ENCODE measurements at regions not wholly inside any gene's neighbourhood (a gene's known extent, or its start where the extent isn't known, plus 50 kb on each side); places are given as distances from the start of the nearest gene placed in this dataset.
"Not testable (repeated sequence)": the region's sequence is repeated elsewhere in the genome, so short reads cannot be mapped to it uniquely, and the experiment has no call there.

GRCh38 chr5:27129926-27130325 lies 91.5 kb upstream of the CDH9 start:
- no TSS peak for BruUV-seq (replicated peaks)
- no peak for DNase-seq (ENCODE audit: low spot score)
- CTCF ChIA-PET (ENCODE audit: unreplicated experiment) = no interaction called here

GRCh38 chr5:27125856-27126255 lies 87.5 kb upstream of the CDH9 start:
- no peak overlapping the region for H3K4me3 ChIP-seq (ENCODE audit: low read depth, low read length, poor library complexity, severe bottlenecking)
- no peak overlapping the region for H3K27ac ChIP-seq (ENCODE audit: low read depth, low read length, poor library complexity, severe bottlenecking)
- no peak for TF ChIP-seq CTCF (conservative IDR thresholded peaks at IDR 0.05; ENCODE audit: low read length)
- no peak for TF ChIP-seq EZH2phosphoT487 (IDR thresholded peaks at IDR 0.05; ENCODE audit: borderline replicate concordance, low read depth, low read length)
- POLR2A ChIA-PET = no interaction called here
- H4K20me1 ChIP-seq (ENCODE audit: insufficient read depth, low read length) = no peaks in the 10 kb centered on the region
- no peaks in the 10 kb centered on the region for H3K9me2 ChIP-seq (ENCODE audit: insufficient read depth, low read length)
- BruUV-seq (replicated peaks) = no TSS peak
- H3K9me3 ChIP-seq (ENCODE audit: low read length) = no peaks in the 10 kb centered on the region
- intact Hi-C loops (cut with micrococcal nuclease; ENCODE audit: unreplicated experiment) = no loop called here
- no peak overlapping the region for H3K4me2 ChIP-seq (ENCODE audit: low read length)
- DNase-seq (ENCODE audit: low spot score) = no peak
- H3K36me3 ChIP-seq (ENCODE audit: insufficient read depth, low read length) = no peaks in the 10 kb centered on the region
- no peak overlapping the region for H2AFZ ChIP-seq (ENCODE audit: low read length)
- no peaks in the 10 kb centered on the region for H3K4me1 ChIP-seq (ENCODE audit: insufficient read depth, low read length, poor library complexity, severe bottlenecking)
- CTCF ChIA-PET (ENCODE audit: unreplicated experiment) = no interaction called here
- no peaks in the 10 kb centered on the region for H3K79me2 ChIP-seq (ENCODE audit: insufficient read depth, low read depth, low read length)

More at GRCh38 chr5:27129926-27130325, 91.5 kb upstream of the CDH9 start:
- TF ChIP-seq CTCF (conservative IDR thresholded peaks at IDR 0.05; ENCODE audit: low read length) = no peak
- TF ChIP-seq EZH2phosphoT487 (IDR thresholded peaks at IDR 0.05; ENCODE audit: borderline replicate concordance, low read depth, low read length) = no peak
- Histone ChIP-seq H3K36me3 (ENCODE audit: insufficient read depth, low read length) (no peaks in the 10 kb centered on the region), H3K4me2 (ENCODE audit: low read length) (no peak overlapping the region), H4K20me1 (ENCODE audit: insufficient read depth, low read length) (no peaks in the 10 kb centered on the region), H3K27ac (ENCODE audit: low read depth, low read length, poor library complexity, severe bottlenecking) (no peak overlapping the region), H3K9me2 (ENCODE audit: insufficient read depth, low read length) (no peaks in the 10 kb centered on the region), H3K4me3 (ENCODE audit: low read depth, low read length, poor library complexity, severe bottlenecking) (no peak overlapping the region), H3K9me3 (ENCODE audit: low read length) (no peaks in the 10 kb centered on the region), H3K4me1 (ENCODE audit: insufficient read depth, low read length, poor library complexity, severe bottlenecking) (no peaks in the 10 kb centered on the region), H3K79me2 (ENCODE audit: insufficient read depth, low read depth, low read length) (no peaks in the 10 kb centered on the region), H2AFZ (ENCODE audit: low read length) (no peak overlapping the region)
- intact Hi-C loops (cut with micrococcal nuclease; ENCODE audit: unreplicated experiment) = no loop called here
- POLR2A ChIA-PET = no interaction called here

GRCh38 chr5:27124590-27124989 lies 86.2 kb upstream of the CDH9 start:
- no peak for TF ChIP-seq EZH2phosphoT487 (IDR thresholded peaks at IDR 0.05; ENCODE audit: borderline replicate concordance, low read depth, low read length)
- no peak for TF ChIP-seq CTCF (conservative IDR thresholded peaks at IDR 0.05; ENCODE audit: low read length)
- no peak overlapping the region for H2AFZ ChIP-seq (ENCODE audit: low read length)
- H3K79me2 ChIP-seq (ENCODE audit: insufficient read depth, low read depth, low read length) = no peaks in the 10 kb centered on the region
- H3K4me2 ChIP-seq (ENCODE audit: low read length) = no peak overlapping the region
- no TSS peak for BruUV-seq (replicated peaks)
- H3K9me2 ChIP-seq (ENCODE audit: insufficient read depth, low read length) = no peaks in the 10 kb centered on the region
- H4K20me1 ChIP-seq (ENCODE audit: insufficient read depth, low read length) = no peaks in the 10 kb centered on the region
- POLR2A ChIA-PET = no interaction called here
- intact Hi-C loops (cut with micrococcal nuclease; ENCODE audit: unreplicated experiment) = no loop called here
- no peak overlapping the region for H3K27ac ChIP-seq (ENCODE audit: low read depth, low read length, poor library complexity, severe bottlenecking)
- DNase-seq (ENCODE audit: low spot score) = no peak
- H3K4me1 ChIP-seq (ENCODE audit: insufficient read depth, low read length, poor library complexity, severe bottlenecking) = no peaks in the 10 kb centered on the region
- no peaks in the 10 kb centered on the region for H3K36me3 ChIP-seq (ENCODE audit: insufficient read depth, low read length)
- no peak overlapping the region for H3K4me3 ChIP-seq (ENCODE audit: low read depth, low read length, poor library complexity, severe bottlenecking)
- CTCF ChIA-PET (ENCODE audit: unreplicated experiment) = no interaction called here
- no peaks in the 10 kb centered on the region for H3K9me3 ChIP-seq (ENCODE audit: low read length)

GRCh38 chr5:27119736-27120321 lies 81.4 kb upstream of the CDH9 start:
- POLR2A ChIA-PET; BruUV-seq (replicated peaks); H3K79me2 ChIP-seq (ENCODE audit: insufficient read depth, low read depth, low read length); H3K27ac ChIP-seq (ENCODE audit: low read depth, low read length, poor library complexity, severe bottlenecking); H3K9me2 ChIP-seq (ENCODE audit: insufficient read depth, low read length); H3K4me3 ChIP-seq (ENCODE audit: low read depth, low read length, poor library complexity, severe bottlenecking); H3K4me1 ChIP-seq (ENCODE audit: insufficient read depth, low read length, poor library complexity, severe bottlenecking); H3K36me3 ChIP-seq (ENCODE audit: insufficient read depth, low read length); H4K20me1 ChIP-seq (ENCODE audit: insufficient read depth, low read length); H3K9me3 ChIP-seq (ENCODE audit: low read length); H3K4me2 ChIP-seq (ENCODE audit: low read length); CTCF ChIA-PET (ENCODE audit: unreplicated experiment); H2AFZ ChIP-seq (ENCODE audit: low read length); intact Hi-C loops (cut with micrococcal nuclease; ENCODE audit: unreplicated experiment); DNase-seq (ENCODE audit: low spot score): not testable (repeated sequence)

Data from OCI-LY7 (cell line).